ENCODE measurements at regions not wholly inside any gene's neighbourhood (a gene's known extent, or its start where the extent isn't known, plus 50 kb on each side); places are given as distances from the start of the nearest gene placed in this dataset.

GRCh38 chr2:35410431-35411061 is 945.0 kb upstream of the CRIM1 start:
- Mint-ChIP-seq H3K36me3 (ENCODE audit: insufficient read depth, unreplicated experiment) (no peaks in the 10 kb centered on the region), H3K9me3 (ENCODE audit: unreplicated experiment) (no peaks in the 10 kb centered on the region), H3K4me3 (ENCODE audit: unreplicated experiment) (no peak overlapping the region), H3K27ac (ENCODE audit: unreplicated experiment) (no peak overlapping the region), H3K4me1 (ENCODE audit: low read depth, unreplicated experiment) (no peaks in the 10 kb centered on the region), H3K27me3 (ENCODE audit: insufficient read depth, unreplicated experiment) (no peaks in the 10 kb centered on the region)
- Histone ChIP-seq H3K36me3 (ENCODE audit: control insufficient read depth, insufficient read depth, low read length) (no peaks in the 10 kb centered on the region), H3K4me1 (no peaks in the 10 kb centered on the region), H3K4me3 (ENCODE audit: low read depth, low read length) (no peak overlapping the region), H3K27me3 (replicated peaks; ENCODE audit: control insufficient read depth, insufficient read depth, low read length) (no peaks in the 10 kb centered on the region), H3K9me3 (no peaks in the 10 kb centered on the region)
- intact Hi-C loops (cut with micrococcal nuclease; ENCODE audit: unreplicated experiment): loop anchor here (1.0 to 2.0 kb wide), 4 partner anchors 242 to 1398 kb away; no protein-coding TSS in a partner anchor
- BruUV-seq (replicated peaks): no TSS peak
- TF ChIP-seq CTCF (IDR thresholded peaks at IDR 0.05; ENCODE audit: insufficient read depth in 1 of 2, low read depth in 1 of 2, low read length in 1 of 2, severe bottlenecking in 1 of 2, unreplicated experiment in 1 of 2): peak; percentile 92 to 97
- ChIA-PET CTCF (interaction anchor here (1.2 kb wide), 2 partner anchors 211 to 241 kb away, joined by 3 read pairs; no protein-coding TSS in a partner anchor), POLR2A (no interaction called here)
- peak; percentile 55 to 76 for DNase-seq

GRCh38 chr2:35409762-35410161 is 945.8 kb upstream of the CRIM1 start:
- ChIA-PET POLR2A (no interaction called here), CTCF (no interaction called here)
- Histone ChIP-seq H3K4me3 (ENCODE audit: low read depth, low read length) (no peak overlapping the region), H3K27me3 (replicated peaks; ENCODE audit: control insufficient read depth, insufficient read depth, low read length) (no peaks in the 10 kb centered on the region), H3K36me3 (ENCODE audit: control insufficient read depth, insufficient read depth, low read length) (no peaks in the 10 kb centered on the region), H3K9me3 (no peaks in the 10 kb centered on the region), H3K4me1 (no peaks in the 10 kb centered on the region)
- Mint-ChIP-seq H3K4me1 (ENCODE audit: low read depth, unreplicated experiment) (no peaks in the 10 kb centered on the region), H3K9me3 (ENCODE audit: unreplicated experiment) (no peaks in the 10 kb centered on the region), H3K27me3 (ENCODE audit: insufficient read depth, unreplicated experiment) (no peaks in the 10 kb centered on the region), H3K36me3 (ENCODE audit: insufficient read depth, unreplicated experiment) (no peaks in the 10 kb centered on the region), H3K27ac (ENCODE audit: unreplicated experiment) (no peak overlapping the region), H3K4me3 (ENCODE audit: unreplicated experiment) (no peak overlapping the region)
- no peak for DNase-seq
- intact Hi-C loops (cut with micrococcal nuclease; ENCODE audit: unreplicated experiment): loop anchor here (1.0 to 2.0 kb wide), 4 partner anchors 241 to 1397 kb away; no protein-coding TSS in a partner anchor
- no peak for TF ChIP-seq CTCF (IDR thresholded peaks at IDR 0.05; ENCODE audit: insufficient read depth in 1 of 2, low read depth in 1 of 2, low read length in 1 of 2, severe bottlenecking in 1 of 2, unreplicated experiment in 1 of 2)
- BruUV-seq (replicated peaks): no TSS peak

GRCh38 chr2:35408320-35408719 is 947.3 kb upstream of the CRIM1 start:
- H3K36me3 ChIP-seq (ENCODE audit: control insufficient read depth, insufficient read depth, low read length): no peaks in the 10 kb centered on the region
- Mint-ChIP-seq H3K9me3 (ENCODE audit: unreplicated experiment) (no peaks in the 10 kb centered on the region), H3K27me3 (ENCODE audit: insufficient read depth, unreplicated experiment) (no peaks in the 10 kb centered on the region), H3K4me3 (ENCODE audit: unreplicated experiment) (no peak overlapping the region), H3K36me3 (ENCODE audit: insufficient read depth, unreplicated experiment) (no peaks in the 10 kb centered on the region), H3K4me1 (ENCODE audit: low read depth, unreplicated experiment) (no peaks in the 10 kb centered on the region), H3K27ac (ENCODE audit: unreplicated experiment) (no peak overlapping the region)
- POLR2A ChIA-PET: no interaction called here
- H3K27me3 ChIP-seq (replicated peaks; ENCODE audit: control insufficient read depth, insufficient read depth, low read length): no peaks in the 10 kb centered on the region
- no peak overlapping the region for H3K4me3 ChIP-seq (ENCODE audit: low read depth, low read length)
- H3K9me3 ChIP-seq: no peaks in the 10 kb centered on the region
- no peaks in the 10 kb centered on the region for H3K4me1 ChIP-seq
- no peak for DNase-seq
- intact Hi-C loops (cut with micrococcal nuclease; ENCODE audit: unreplicated experiment): no loop called here
- TF ChIP-seq CTCF (IDR thresholded peaks at IDR 0.05; ENCODE audit: insufficient read depth in 1 of 2, low read depth in 1 of 2, low read length in 1 of 2, severe bottlenecking in 1 of 2, unreplicated experiment in 1 of 2): no peak
- BruUV-seq (replicated peaks): no TSS peak
- CTCF ChIA-PET: no interaction called here

All from Caco-2 (cell line).